ENCODE measurements at regions not wholly inside any gene's neighbourhood (a gene's known extent, or its start where the extent isn't known, plus 50 kb on each side); places are given as distances from the start of the nearest gene placed in this dataset.
"Not testable (repeated sequence)": the region's sequence is repeated elsewhere in the genome, so short reads cannot be mapped to it uniquely, and the experiment has no call there.

- not testable (repeated sequence) for H3K4me3 Mint-ChIP-seq, H3K36me3 Mint-ChIP-seq, H3K9me3 Mint-ChIP-seq, H3K27me3 Mint-ChIP-seq, H3K4me1 Mint-ChIP-seq, H3K27ac Mint-ChIP-seq
These were observed 306.7 kb downstream of the CCDC74A start for GRCh38 chr2:131834203-131835020.

GRCh38 chr2:131835022-131835421, 307.3 kb downstream of the CCDC74A start:
- H3K4me3 Mint-ChIP-seq, H3K27me3 Mint-ChIP-seq, H3K27ac Mint-ChIP-seq: not testable (repeated sequence)

GRCh38 chr2:131835621-131836091, 308.0 kb downstream of the CCDC74A start:
- Mint-ChIP-seq H3K27me3 (peaks cover 3% of the 10 kb centered on the region), H3K4me1 (no peaks in the 10 kb centered on the region), H3K9me3 (no peaks in the 10 kb centered on the region), H3K27ac (no peak overlapping the region), H3K36me3 (no peaks in the 10 kb centered on the region), H3K4me3 (no peak overlapping the region)

More at GRCh38 chr2:131835022-131835421, 307.3 kb downstream of the CCDC74A start:
- not testable (repeated sequence) for H3K36me3 Mint-ChIP-seq, H3K9me3 Mint-ChIP-seq, H3K4me1 Mint-ChIP-seq

- H3K27ac Mint-ChIP-seq, H3K9me3 Mint-ChIP-seq, H3K4me3 Mint-ChIP-seq, H3K27me3 Mint-ChIP-seq, H3K36me3 Mint-ChIP-seq, H3K4me1 Mint-ChIP-seq: not testable (repeated sequence)
These were observed 308.4 kb downstream of the CCDC74A start for GRCh38 chr2:131836116-131836515.

- not testable (repeated sequence) for H3K4me3 Mint-ChIP-seq, H3K27ac Mint-ChIP-seq, H3K27me3 Mint-ChIP-seq, H3K36me3 Mint-ChIP-seq, H3K4me1 Mint-ChIP-seq, H3K9me3 Mint-ChIP-seq
These were observed 316.4 kb downstream of the CCDC74A start for GRCh38 chr2:131844044-131844443.

GRCh38 chr2:131856202-131856601, 305.6 kb downstream of the ANKRD30BL start:
- not testable (repeated sequence) for H3K27ac Mint-ChIP-seq, H3K4me3 Mint-ChIP-seq, H3K27me3 Mint-ChIP-seq, H3K36me3 Mint-ChIP-seq, H3K9me3 Mint-ChIP-seq, H3K4me1 Mint-ChIP-seq

- H3K9me3 Mint-ChIP-seq, H3K27me3 Mint-ChIP-seq, H3K36me3 Mint-ChIP-seq, H3K4me3 Mint-ChIP-seq, H3K27ac Mint-ChIP-seq, H3K4me1 Mint-ChIP-seq: not testable (repeated sequence)
These were observed 303.6 kb downstream of the ANKRD30BL start for GRCh38 chr2:131858197-131858596.

Measured in activated naive CD4-positive, alpha-beta T cell treated with anti-CD3 and anti-CD28 coated beads, Interleukin-2, amount 50 U/mL, for 24 hours (primary cell).